ENCODE measurements at regions not wholly inside any gene's neighbourhood (a gene's known extent, or its start where the extent isn't known, plus 50 kb on each side); places are given as distances from the start of the nearest gene placed in this dataset.
"Not testable (repeated sequence)": the region's sequence is repeated elsewhere in the genome, so short reads cannot be mapped to it uniquely, and the experiment has no call there.

- in situ Hi-C loops (cut with MboI; ENCODE audit: low pct_unique_long_range_greater_than_20kb, low sequenced_read_pairs), result no loop called here
- DNase-seq, result no peak
Measured at GRCh38 chr7:51965454-51965853, 648.8 kb upstream of the COBL start.

GRCh38 chr7:51961804-51962203, 645.2 kb upstream of the COBL start:
- in situ Hi-C loops (cut with MboI; ENCODE audit: low pct_unique_long_range_greater_than_20kb, low sequenced_read_pairs), result no loop called here
- DNase-seq, result no peak

- DNase-seq, result no peak
- in situ Hi-C loops (cut with MboI; ENCODE audit: low pct_unique_long_range_greater_than_20kb, low sequenced_read_pairs), result no loop called here
Measured at GRCh38 chr7:51950813-51951212, 634.2 kb upstream of the COBL start.

GRCh38 chr7:51949726-51950644, 633.4 kb upstream of the COBL start:
- in situ Hi-C loops (cut with MboI; ENCODE audit: low pct_unique_long_range_greater_than_20kb, low sequenced_read_pairs), result no loop called here

GRCh38 chr7:51930834-51931233, 614.2 kb upstream of the COBL start:
- in situ Hi-C loops (cut with MboI; ENCODE audit: low pct_unique_long_range_greater_than_20kb, low sequenced_read_pairs), result no loop called here

More at GRCh38 chr7:51949726-51950644, 633.4 kb upstream of the COBL start:
- no peak for DNase-seq

GRCh38 chr7:51929818-51930217, 613.2 kb upstream of the COBL start:
- in situ Hi-C loops (cut with MboI; ENCODE audit: low pct_unique_long_range_greater_than_20kb, low sequenced_read_pairs), result no loop called here
- no peak for DNase-seq

More at GRCh38 chr7:51930834-51931233, 614.2 kb upstream of the COBL start:
- DNase-seq, result no peak

- in situ Hi-C loops (cut with MboI; ENCODE audit: low pct_unique_long_range_greater_than_20kb, low sequenced_read_pairs), result no loop called here
- no peak for DNase-seq
Measured at GRCh38 chr7:51927738-51928137, 611.1 kb upstream of the COBL start.

- no peak for DNase-seq
- in situ Hi-C loops (cut with MboI; ENCODE audit: low pct_unique_long_range_greater_than_20kb, low sequenced_read_pairs), result no loop called here
Measured at GRCh38 chr7:51918581-51918980, 602.0 kb upstream of the COBL start.

GRCh38 chr7:51901489-51901840, 584.9 kb upstream of the COBL start:
- in situ Hi-C loops (cut with MboI; ENCODE audit: low pct_unique_long_range_greater_than_20kb, low sequenced_read_pairs), result no loop called here
- no peak for DNase-seq

GRCh38 chr7:51900755-51901488, 584.3 kb upstream of the COBL start:
- in situ Hi-C loops (cut with MboI; ENCODE audit: low pct_unique_long_range_greater_than_20kb, low sequenced_read_pairs); DNase-seq: not testable (repeated sequence)

GRCh38 chr7:51899611-51900010, 583.0 kb upstream of the COBL start:
- in situ Hi-C loops (cut with MboI; ENCODE audit: low pct_unique_long_range_greater_than_20kb, low sequenced_read_pairs), result no loop called here
- DNase-seq, result no peak

GRCh38 chr7:51882412-51882811, 565.8 kb upstream of the COBL start:
- in situ Hi-C loops (cut with MboI; ENCODE audit: low pct_unique_long_range_greater_than_20kb, low sequenced_read_pairs), result no loop called here
- no peak for DNase-seq

- in situ Hi-C loops (cut with MboI; ENCODE audit: low pct_unique_long_range_greater_than_20kb, low sequenced_read_pairs), result no loop called here
- DNase-seq, result no peak
Measured at GRCh38 chr7:51881309-51881708, 564.7 kb upstream of the COBL start.

GRCh38 chr7:51878865-51879264, 562.3 kb upstream of the COBL start:
- DNase-seq, result no peak

GRCh38 chr7:51869452-51869851, 552.8 kb upstream of the COBL start:
- DNase-seq, result no peak
- in situ Hi-C loops (cut with MboI; ENCODE audit: low pct_unique_long_range_greater_than_20kb, low sequenced_read_pairs), result no loop called here

More at GRCh38 chr7:51878865-51879264, 562.3 kb upstream of the COBL start:
- in situ Hi-C loops (cut with MboI; ENCODE audit: low pct_unique_long_range_greater_than_20kb, low sequenced_read_pairs), result no loop called here

- DNase-seq, result no peak
- in situ Hi-C loops (cut with MboI; ENCODE audit: low pct_unique_long_range_greater_than_20kb, low sequenced_read_pairs), result no loop called here
Measured at GRCh38 chr7:51867117-51867516, 550.5 kb upstream of the COBL start.

- in situ Hi-C loops (cut with MboI; ENCODE audit: low pct_unique_long_range_greater_than_20kb, low sequenced_read_pairs), result no loop called here
- DNase-seq, result no peak
Measured at GRCh38 chr7:51860305-51860704, 543.7 kb upstream of the COBL start.

GRCh38 chr7:51850126-51850525, 533.5 kb upstream of the COBL start:
- in situ Hi-C loops (cut with MboI; ENCODE audit: low pct_unique_long_range_greater_than_20kb, low sequenced_read_pairs), result no loop called here

GRCh38 chr7:51847461-51848134, 531.0 kb upstream of the COBL start:
- in situ Hi-C loops (cut with MboI; ENCODE audit: low pct_unique_long_range_greater_than_20kb, low sequenced_read_pairs), result no loop called here
- DNase-seq, result no peak

More at GRCh38 chr7:51850126-51850525, 533.5 kb upstream of the COBL start:
- no peak for DNase-seq

GRCh38 chr7:51839130-51839529, 522.5 kb upstream of the COBL start:
- DNase-seq; in situ Hi-C loops (cut with MboI; ENCODE audit: low pct_unique_long_range_greater_than_20kb, low sequenced_read_pairs): not testable (repeated sequence)
